Activated gamma-delta T cell treated with anti-CD3 and anti-CD28 coated beads, Interleukin-2, amount 50 U/mL, for 16 hours (primary cell): ENCODE measurements at regions not wholly inside any gene's neighbourhood (a gene's known extent, or its start where the extent isn't known, plus 50 kb on each side); places are given as distances from the start of the nearest gene placed in this dataset.
"Not testable (repeated sequence)": the region's sequence is repeated elsewhere in the genome, so short reads cannot be mapped to it uniquely, and the experiment has no call there.

ENCODE experiments used
- DNase-seq: peaks from one replicate; pipeline ENCODE4 v3.0.0-alpha.2; 2020; ENCODE audit warnings: low read depth

GRCh38 chr2:236348279-236348678 is 84.1 kb upstream of the ASB18 start:
- no peak for DNase-seq

GRCh38 chr2:236348976-236349375 is 84.8 kb upstream of the ASB18 start:
- no peak for DNase-seq

GRCh38 chr2:236350426-236350825 is 86.2 kb upstream of the ASB18 start:
- DNase-seq: no peak

- DNase-seq: no peak
These were observed 87.8 kb upstream of the ASB18 start for GRCh38 chr2:236351966-236352525.

- no peak for DNase-seq
These were observed 88.8 kb upstream of the ASB18 start for GRCh38 chr2:236352761-236353593.

- no peak for DNase-seq
These were observed 89.4 kb upstream of the ASB18 start for GRCh38 chr2:236353594-236353942.

- DNase-seq: no peak
These were observed 90.1 kb upstream of the ASB18 start for GRCh38 chr2:236354056-236354940.

GRCh38 chr2:236354973-236355595 is 90.9 kb upstream of the ASB18 start:
- no peak for DNase-seq

GRCh38 chr2:236355911-236356310 is 91.7 kb upstream of the ASB18 start:
- DNase-seq: no peak

- DNase-seq: not testable (repeated sequence)
These were observed 92.1 kb upstream of the ASB18 start for GRCh38 chr2:236356321-236356720.

- not testable (repeated sequence) for DNase-seq
These were observed 94.3 kb upstream of the ASB18 start for GRCh38 chr2:236358482-236358881.

GRCh38 chr2:236359426-236360045 is 95.3 kb upstream of the ASB18 start:
- no peak for DNase-seq

GRCh38 chr2:236360496-236360895 is 96.3 kb upstream of the ASB18 start:
- no peak for DNase-seq

- no peak for DNase-seq
These were observed 99.6 kb upstream of the ASB18 start for GRCh38 chr2:236363711-236364277.

GRCh38 chr2:236365258-236366048 is 101.2 kb upstream of the ASB18 start:
- no peak for DNase-seq

- no peak for DNase-seq
These were observed 101.8 kb upstream of the ASB18 start for GRCh38 chr2:236366049-236366387.

GRCh38 chr2:236366397-236366796 is 102.2 kb upstream of the ASB18 start:
- DNase-seq: peak; percentile 15

GRCh38 chr2:236367506-236368289 is 103.5 kb upstream of the ASB18 start:
- DNase-seq: no peak

- no peak for DNase-seq
These were observed 105.5 kb upstream of the ASB18 start for GRCh38 chr2:236369661-236370062.

- DNase-seq: no peak
These were observed 106.7 kb upstream of the ASB18 start for GRCh38 chr2:236370847-236371409.
